HG03135 (cell line): ENCODE measurements at regions not wholly inside any gene's neighbourhood (a gene's known extent, or its start where the extent isn't known, plus 50 kb on each side); places are given as distances from the start of the nearest gene placed in this dataset.

ENCODE experiments used
- ATAC-seq: cut with Tn5 transposase; IDR thresholded peaks from one replicate; pipeline ENCODE4 v1.9.1; 2021; ENCODE audit warnings: mild to moderate bottlenecking, moderate library complexity; ENCODE audit not compliant: unreplicated experiment

- no peak for ATAC-seq
Measured at GRCh38 chr4:181308476-181309312, 934.5 kb upstream of the TENM3 start.

- no peak for ATAC-seq
Measured at GRCh38 chr4:181312066-181312465, 931.1 kb upstream of the TENM3 start.

- ATAC-seq: no peak
Measured at GRCh38 chr4:181319629-181320028, 923.6 kb upstream of the TENM3 start.

GRCh38 chr4:181323061-181323460 lies 920.1 kb upstream of the TENM3 start:
- ATAC-seq: no peak

GRCh38 chr4:181330654-181331201 lies 912.5 kb upstream of the TENM3 start:
- ATAC-seq: no peak

- no peak for ATAC-seq
Measured at GRCh38 chr4:181331214-181331613, 912.0 kb upstream of the TENM3 start.

- ATAC-seq: no peak
Measured at GRCh38 chr4:181345931-181346330, 897.3 kb upstream of the TENM3 start.

- ATAC-seq: no peak
Measured at GRCh38 chr4:181350615-181351415, 892.4 kb upstream of the TENM3 start.

GRCh38 chr4:181364504-181364903 lies 878.7 kb upstream of the TENM3 start:
- ATAC-seq: no peak

- no peak for ATAC-seq
Measured at GRCh38 chr4:181365671-181366070, 877.5 kb upstream of the TENM3 start.

- no peak for ATAC-seq
Measured at GRCh38 chr4:181372014-181372413, 871.2 kb upstream of the TENM3 start.

GRCh38 chr4:181376058-181376457 lies 867.1 kb upstream of the TENM3 start:
- ATAC-seq: no peak

GRCh38 chr4:181388061-181388460 lies 855.1 kb upstream of the TENM3 start:
- no peak for ATAC-seq

- ATAC-seq: no peak
Measured at GRCh38 chr4:181416966-181417365, 826.2 kb upstream of the TENM3 start.

GRCh38 chr4:181418496-181418895 lies 824.7 kb upstream of the TENM3 start:
- no peak for ATAC-seq

GRCh38 chr4:181420950-181421349 lies 822.3 kb upstream of the TENM3 start:
- no peak for ATAC-seq

- ATAC-seq: no peak
Measured at GRCh38 chr4:181424362-181425016, 818.7 kb upstream of the TENM3 start.

- ATAC-seq: no peak
Measured at GRCh38 chr4:181427076-181427475, 816.1 kb upstream of the TENM3 start.

- no peak for ATAC-seq
Measured at GRCh38 chr4:181431006-181431405, 812.2 kb upstream of the TENM3 start.

GRCh38 chr4:181431661-181432060 lies 811.5 kb upstream of the TENM3 start:
- no peak for ATAC-seq

GRCh38 chr4:181432335-181432734 lies 810.9 kb upstream of the TENM3 start:
- no peak for ATAC-seq
